ENCODE measurements at regions not wholly inside any gene's neighbourhood (a gene's known extent, or its start where the extent isn't known, plus 50 kb on each side); places are given as distances from the start of the nearest gene placed in this dataset.
A peak's percentile ranks its signal among the peaks of the same experiment; 100 is the strongest.

DNA sequence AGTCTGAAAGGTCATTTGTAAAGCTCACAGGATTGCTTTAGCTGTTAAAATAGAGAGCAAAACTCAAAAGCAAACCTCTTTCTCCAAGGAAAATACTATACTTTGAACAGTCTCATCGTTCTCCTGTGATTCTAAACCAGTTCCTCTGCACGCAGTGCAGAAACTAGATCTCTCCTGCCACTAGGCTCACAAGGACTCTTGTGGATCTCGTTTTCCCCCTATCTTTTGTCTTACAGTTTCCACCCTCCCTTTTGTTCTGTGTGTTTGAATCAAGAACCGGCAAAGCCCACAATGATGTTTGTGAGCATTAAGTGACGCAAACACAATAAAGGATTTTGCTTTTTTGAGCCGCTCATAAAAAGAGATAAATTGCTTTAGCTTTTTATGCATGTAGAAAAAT, 1103.5 kb upstream of the RBFOX1 start:
- DNase-seq = no peak

DNA sequence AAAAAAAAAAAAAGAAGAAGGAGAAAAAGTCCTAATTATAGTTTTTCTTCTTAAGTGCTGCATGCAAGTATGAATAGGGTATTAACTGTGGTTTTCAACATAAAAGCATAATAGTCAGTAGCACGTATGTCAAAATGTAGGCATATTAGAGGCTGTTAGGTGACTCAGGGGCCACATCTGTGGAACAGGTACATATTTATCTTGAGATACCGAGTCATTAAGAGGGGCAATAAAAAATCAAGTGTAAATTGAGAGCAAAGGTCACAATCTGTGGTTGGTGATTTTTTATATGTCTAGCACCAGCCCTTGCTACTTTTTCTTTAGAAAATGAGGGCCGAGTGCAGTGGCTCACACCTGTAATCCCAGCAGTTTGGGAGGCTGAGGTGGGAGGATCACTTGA, 1113.8 kb upstream of the RBFOX1 start:
- DNase-seq = no peak

DNA sequence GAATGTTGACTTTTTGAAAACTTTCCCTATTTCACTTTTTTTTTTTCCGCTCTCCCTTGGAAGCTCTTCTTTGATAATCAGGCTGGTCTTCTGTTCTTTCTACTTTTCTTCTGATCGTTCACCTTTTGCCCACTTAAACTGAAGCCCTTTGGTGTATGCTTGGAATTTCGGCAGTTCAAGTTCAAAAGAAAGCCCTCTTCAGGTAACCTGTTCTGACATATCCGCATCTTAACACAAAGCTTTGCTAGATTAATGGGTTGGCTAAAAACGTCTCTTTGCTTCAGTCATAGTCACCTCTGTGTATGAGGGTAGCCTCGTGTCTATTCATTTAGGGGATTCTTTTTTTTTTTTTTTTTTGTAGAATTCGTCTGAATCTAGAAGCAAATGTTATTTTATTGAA, 1115.8 kb upstream of the RBFOX1 start:
- DNase-seq = no peak

DNA sequence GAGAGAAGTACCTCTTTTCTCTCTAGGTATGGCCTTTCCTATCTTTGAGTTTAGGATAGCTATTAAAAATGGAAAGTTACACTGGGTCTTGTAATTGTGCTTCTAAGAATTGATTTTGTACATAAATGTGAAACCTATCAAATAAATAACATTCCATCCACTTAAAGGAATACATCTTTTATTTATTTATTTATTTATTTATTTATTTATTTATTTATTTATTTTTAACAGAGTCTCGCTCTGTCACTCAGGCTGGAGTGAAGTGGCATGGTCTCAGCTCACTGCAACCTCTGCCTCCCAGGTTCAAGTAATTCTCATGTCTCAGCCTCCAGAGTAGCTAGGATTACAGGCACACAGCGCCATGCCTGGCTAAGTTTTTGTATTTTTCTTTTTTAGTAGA, 1114.0 kb upstream of the EEF2KMT start:
- DNase-seq = no peak

DNA sequence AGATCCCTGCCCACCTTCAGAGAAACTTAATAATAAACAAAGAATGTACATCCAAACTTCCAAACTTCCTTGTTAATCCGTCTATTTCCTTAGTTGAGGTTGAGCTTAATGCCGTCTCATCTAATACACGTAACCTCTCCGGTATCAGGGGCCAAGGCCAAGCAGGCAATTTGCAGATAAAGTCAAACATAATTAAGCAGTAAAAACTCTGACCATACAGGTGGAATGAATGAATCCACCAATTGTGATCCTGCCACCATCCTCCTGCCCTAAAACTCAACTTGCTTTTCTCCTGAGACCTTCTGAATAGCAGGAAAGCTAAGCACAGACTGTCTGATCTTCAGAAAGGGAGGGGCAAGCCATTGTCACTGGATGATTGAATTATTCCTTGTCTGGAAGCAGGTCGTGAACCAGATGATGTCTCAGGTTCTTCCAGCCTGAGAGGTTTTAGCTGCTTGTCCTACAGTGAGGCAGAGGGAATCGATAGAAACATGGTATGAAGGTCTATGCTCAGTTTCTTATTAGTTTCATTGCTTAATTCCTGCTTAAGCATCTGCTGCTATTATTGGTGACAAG, 1111.8 kb upstream of the EEF2KMT start:
- DNase-seq = no peak

DNA sequence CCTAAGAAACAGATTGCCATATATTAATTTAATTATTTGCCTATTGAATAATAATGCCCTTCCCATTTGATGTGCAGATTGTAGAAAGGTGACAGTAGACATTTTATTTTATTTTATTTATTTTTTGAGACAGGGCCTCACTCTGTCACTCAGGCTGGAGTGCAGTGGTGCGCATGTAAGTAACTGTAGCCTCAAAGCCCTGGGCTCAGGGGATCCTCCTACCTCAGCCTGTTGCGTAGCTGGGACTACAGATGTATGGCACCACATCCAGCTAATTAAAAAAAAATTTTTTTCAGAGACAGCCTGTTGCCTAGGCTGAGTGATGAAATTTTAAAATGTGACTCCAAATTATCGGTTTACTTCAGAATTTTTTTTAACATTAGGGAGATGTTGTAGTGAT, 1110.0 kb upstream of the EEF2KMT start:
- DNase-seq = no peak

DNA sequence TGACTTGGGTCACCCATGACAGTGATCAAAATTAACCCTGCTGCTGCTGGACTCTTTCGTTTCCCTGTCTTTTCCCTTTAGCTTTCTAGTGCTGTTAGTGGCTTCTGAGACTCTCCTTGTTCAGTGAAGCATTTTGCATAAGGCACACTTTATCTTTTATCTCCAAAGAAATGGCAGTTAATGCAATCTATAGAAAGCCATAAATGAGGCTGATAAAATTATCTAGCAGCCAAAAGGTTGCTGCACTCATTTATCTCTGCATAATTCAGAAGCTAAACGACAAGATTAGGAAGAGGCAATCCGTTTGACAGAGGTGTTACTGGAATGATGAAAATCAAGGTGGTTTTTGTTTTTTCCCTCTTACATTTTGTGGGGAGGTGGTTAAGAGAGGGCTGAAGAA, 1109.5 kb upstream of the EEF2KMT start:
- no peak for DNase-seq

DNA sequence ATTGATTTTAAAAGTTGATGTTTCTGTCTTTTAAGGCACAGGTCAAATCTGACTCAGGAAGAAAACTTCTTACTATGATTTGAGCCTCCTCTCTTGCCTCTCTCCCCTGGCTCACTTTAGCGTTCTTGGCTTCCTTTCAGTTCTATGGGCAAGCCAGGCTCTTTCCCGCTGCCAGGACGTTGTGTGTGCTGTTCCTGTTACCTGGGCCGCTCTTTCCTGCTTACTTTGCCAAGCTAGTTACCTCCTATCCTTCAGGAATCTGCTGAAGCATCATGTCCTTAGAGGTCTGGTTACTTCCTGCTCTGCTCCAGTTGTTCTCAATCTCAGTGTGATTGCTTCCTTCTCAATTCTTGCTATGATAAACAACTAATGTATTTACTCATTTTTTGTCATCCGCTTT, 1108.5 kb upstream of the EEF2KMT start:
- no peak for DNase-seq

DNA sequence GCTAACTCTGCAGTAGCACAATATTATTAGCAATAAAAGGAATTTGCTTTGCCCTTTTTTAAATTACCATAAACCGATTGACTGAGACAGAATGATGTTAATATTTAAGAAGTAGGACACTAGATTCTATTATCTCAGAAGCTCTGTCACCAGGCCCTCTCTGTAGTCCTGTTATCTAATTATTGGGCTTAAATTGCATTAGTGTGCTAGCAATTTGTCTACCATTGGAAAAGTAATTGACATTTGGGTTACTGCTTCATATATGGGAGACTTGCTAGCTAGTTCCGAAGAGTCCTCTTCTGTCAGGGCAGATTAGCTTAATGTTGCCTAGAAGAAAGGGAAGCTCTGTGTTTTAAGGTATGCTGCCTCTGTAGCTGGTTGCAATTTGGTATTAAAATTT, 1107.3 kb upstream of the EEF2KMT start:
- DNase-seq = no peak

DNA sequence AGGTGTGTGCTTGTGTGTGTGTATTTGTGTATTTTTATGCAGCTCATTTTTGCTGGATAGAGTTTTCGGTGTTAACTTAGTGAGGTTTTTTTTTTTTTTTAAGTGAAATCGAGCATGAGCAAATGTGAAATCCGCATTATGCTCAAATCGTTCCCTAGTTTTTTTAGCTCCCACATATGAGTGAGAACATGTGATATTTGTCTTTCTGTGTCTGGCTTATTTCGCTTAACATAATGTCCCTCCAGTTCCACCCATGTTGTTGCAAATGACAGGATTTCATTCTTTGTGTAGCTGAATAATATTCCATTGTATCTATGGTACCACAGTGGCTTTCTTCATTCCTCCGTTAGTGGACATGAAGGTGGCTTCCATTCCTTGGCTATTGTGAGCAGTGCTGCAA, 1103.3 kb upstream of the EEF2KMT start:
- peak in 1 of 58 donors; percentile 6 for DNase-seq

DNA sequence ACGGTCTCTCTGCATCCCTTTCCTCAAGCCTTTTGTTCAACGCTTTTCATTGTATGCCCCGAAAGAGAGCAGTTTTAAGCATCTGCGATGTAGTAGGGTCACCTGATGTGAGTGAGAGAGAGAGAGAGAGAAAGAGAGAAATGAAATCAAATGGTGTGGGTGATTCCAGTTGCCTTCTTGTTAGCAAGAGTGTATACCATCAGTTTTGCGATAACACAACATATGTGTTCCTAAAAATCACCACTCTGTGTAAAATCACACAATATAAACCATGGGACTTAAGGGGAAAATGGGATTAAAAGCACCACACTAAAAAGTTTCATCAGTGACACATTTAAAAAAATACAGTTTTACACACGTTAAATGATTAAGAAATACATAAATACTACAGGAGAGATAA, 1102.7 kb upstream of the EEF2KMT start:
- DNase-seq = no peak

DNA sequence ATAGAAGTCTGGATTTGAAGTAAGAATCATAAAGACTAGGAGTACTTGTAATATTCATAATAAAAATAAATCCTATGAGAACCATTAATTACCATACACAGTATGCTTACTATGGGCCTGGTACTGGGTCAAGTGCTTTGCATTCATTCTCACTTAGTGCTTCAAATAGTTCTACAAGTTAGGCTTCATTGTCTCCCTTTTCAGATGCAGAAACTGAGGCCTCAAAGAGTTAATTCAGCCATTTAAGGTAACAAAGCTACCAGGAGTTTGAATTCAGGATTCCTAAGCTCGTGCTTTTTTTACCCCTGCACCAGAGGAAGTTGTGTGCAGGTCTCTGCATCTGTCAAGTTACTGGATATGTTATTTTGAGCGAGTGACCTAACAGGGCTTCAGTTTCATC, 1098.4 kb upstream of the EEF2KMT start:
- DNase-seq = no peak

DNA sequence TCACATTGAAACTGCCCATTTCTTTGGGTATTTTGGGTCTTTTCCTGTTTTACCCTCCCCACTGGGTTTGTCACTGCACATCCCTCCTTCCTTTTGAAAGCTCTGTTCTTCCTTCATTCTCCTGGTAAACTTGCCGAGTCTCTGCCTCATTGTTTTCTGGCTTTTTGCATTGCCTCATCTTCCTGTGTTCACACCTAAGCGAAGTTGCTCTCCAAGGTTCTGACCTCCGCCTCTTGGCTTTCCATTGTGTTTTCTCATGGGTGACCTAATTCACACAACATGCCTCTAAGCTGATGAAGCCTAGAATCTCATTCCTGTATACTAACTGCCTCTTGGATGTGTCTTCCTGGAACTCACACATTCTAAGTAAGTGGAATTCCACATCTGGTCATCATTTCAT, 1096.1 kb upstream of the EEF2KMT start:
- no peak for DNase-seq

DNA sequence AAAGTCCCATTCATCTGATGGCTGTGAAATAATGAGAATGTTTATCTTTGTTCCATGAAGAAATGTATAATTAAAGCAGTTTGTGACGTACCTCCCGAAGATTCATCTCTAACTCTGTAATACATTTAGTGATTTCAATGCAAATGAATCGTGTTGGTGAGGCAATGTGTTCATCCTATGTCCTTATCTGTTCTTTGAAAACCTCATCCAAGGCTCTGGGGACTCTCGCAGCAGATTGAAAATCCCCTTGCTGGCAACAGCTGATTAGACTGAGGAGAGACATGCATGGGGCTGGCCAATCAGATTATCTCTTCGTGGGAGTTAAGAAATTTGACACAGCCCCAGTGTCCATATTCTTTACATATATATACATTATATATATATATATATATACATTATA, 1095.4 kb upstream of the EEF2KMT start:
- no peak for DNase-seq

DNA sequence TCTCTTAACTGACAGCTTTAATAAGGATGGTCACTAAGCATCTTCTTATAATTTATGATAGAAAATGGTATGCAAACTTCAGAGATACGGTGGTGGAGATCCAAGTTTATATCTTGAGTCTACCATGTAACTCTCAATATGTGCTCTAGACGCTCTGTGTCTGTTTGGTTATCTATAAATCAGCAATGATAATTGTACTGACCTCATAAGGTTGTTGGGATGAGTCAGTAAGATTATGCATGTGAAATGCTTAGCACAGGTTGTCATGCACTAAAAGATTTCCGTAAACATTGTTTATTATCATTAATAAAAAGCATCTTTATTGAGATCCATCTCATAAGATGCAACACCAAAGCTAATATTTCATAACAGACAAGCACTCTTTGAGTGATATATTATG, 1094.9 kb upstream of the EEF2KMT start:
- DNase-seq = no peak

DNA sequence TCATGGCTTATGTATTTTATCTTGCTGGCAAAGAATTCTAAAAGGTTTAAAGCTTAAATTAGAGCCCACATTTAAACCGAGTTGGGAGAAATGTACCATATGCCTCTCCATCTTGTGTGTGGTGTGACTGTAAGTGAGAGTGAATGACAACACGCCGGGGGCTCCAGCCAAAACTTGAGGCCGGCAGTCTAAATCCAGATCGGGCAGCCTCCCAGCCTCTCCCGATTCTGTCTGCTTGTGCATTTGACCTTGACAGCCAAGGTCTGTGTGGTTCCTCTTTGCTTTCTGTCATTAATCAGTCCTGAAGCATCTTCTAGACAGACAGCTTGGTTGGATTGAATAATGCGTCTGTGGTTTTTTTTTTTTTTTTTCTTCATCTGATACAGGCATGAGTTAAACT, 1093.2 kb upstream of the EEF2KMT start:
- peak in 20 of 58 donors; percentile 0 to 15 (median 4) for DNase-seq

DNA sequence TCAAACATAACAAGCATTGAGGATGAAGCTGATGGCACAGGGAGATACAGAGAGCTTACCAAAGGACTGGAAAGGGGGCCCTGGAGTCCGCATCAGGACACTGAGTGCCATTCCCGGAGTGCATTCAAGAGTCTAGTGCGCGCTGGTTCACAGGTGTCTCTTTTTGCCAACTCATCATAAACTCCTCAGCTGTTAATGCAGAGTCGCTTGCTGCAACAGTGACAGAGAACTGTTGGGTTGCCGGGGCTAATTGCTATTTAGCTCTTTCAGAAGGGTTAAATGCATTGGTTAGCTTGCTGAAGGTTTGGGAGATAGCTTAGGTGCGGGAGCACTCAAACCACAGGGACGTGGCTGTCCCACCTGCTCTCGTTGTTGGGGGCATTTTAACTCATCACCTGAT, 1091.6 kb upstream of the EEF2KMT start:
- DNase-seq = peak in 2 of 58 donors; percentile 1

DNA sequence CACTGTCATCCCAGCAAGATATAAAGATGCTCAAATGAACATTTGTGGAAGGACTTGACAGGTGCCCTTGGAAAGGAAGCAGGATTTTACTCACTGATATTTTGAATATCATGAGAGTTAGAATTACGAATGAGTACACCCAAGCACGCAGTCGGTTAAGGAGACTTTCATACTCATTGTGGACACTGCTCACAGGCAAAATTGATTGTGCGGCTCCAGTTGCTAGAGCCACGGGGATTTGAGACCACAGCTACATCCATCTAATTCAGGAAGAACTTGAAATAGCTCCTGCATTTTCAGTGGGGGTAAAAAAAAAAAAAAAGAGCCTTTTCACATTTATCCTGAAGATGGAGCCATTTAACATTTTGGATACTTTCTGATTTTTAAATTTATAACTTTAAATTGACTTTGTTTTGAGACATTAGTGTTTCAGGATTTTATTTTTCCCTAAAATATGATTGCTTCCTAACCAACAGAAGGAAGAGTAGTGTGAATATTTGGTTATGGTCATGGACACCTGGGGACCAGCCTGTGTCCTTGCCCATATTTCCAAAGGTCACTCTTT, 1080.1 kb upstream of the EEF2KMT start:
- no peak for DNase-seq

DNA sequence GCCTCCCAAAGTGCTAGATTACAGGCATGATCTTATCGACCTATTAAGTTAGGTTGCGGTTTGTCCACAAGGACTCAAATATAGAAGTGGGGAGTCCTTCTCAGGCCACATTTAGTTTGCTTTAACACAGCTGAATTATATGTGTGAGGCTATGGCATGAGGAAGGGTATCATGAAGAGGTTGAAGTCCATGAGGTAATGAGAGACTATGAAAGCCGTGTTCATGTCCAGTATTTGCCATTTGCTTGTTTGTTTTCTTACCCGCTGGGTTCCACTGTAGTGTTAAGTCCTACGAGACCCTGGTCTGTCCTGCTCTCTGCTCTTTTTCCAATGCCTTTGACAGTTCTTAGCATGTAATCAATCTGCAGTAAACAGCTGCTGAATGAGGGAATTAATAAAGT, 1072.4 kb upstream of the EEF2KMT start:
- DNase-seq = no peak

DNA sequence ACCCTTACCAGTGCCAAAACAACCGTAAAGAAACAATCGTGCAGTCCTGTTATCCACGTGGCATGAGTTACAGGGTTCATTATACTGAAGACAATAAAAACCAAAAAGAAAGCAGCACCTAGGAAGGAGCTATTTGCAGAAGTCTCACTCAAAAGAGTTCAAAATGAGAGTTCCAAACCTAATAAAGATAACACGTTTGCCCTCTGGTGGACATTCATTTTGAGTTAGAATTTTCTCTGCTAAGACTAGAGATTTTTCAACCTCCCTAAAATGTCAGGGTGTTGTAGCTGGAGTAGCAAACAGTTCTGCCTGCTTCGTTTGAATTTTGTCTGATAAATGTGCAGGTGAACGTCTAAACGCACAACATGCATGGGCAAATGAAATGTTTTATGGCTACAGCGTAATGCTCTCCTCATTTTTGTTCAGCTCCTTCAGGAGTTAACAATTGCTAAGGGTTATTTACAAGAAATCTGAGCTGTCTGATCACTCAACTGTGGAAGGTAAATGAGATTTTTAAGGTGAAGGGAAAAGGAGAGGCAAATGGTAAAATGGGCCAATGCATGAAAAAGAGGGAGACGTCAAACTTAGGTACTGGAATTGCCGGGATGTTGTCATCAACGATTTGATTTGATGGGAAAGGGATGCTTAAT, 1067.9 kb upstream of the EEF2KMT start:
- no peak for DNase-seq

DNA sequence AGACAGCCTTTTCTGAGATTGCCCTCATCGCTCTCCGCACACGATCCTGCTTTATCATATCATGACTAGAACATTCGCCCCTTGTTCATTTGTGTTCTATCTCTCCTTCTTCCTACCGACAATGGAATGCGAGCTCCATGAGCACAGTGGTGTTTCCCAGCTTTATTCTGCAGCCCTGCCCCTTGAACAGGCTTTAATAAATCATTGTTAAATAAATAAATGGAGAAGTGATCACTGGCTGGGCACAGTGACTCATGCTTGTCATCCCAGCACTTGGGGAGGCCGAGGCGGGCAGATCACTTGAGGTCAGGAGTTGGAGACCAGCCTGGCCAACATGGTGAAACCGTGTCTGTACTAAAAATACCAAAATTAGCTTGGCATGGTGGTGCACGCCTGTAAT, 1063.3 kb upstream of the EEF2KMT start:
- DNase-seq = no peak

DNA sequence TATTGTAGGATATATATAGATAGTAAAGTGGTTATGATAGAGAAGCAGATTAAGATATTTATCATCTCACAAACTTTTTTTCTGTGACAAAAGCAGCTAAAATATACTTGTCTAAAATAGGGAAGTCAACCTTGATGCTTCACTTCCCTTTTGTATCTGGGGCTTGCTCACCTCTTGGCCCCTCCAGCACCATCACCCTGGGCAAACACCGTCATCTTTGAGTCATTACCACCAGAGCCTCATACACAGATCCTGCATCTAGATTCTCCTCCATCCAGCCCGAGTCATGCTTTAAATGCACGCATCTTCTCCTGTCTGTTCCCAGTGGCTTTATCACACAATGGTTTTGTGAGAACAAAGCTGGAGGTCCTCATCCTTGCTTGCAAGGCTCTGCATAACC, 1062.7 kb upstream of the EEF2KMT start:
- DNase-seq = no peak

DNA sequence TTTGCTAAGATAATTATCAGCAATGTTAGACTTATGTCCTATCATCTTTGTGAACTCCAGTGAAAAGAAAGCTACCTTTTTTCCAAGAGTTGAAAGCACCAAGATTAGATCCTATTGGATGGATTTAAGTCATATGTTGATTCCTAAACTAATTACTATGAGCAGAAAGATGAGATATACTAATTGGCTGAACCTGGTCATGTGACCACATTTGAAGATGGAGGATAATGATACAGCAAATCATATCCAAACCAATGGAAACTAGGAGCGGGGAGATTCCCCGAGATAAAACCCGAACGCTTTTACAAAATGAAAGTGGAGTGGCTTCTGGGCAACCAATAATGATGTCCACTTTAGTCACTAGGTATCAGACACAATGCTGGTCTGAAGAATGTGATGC, 1060.2 kb upstream of the EEF2KMT start:
- DNase-seq = no peak

DNA sequence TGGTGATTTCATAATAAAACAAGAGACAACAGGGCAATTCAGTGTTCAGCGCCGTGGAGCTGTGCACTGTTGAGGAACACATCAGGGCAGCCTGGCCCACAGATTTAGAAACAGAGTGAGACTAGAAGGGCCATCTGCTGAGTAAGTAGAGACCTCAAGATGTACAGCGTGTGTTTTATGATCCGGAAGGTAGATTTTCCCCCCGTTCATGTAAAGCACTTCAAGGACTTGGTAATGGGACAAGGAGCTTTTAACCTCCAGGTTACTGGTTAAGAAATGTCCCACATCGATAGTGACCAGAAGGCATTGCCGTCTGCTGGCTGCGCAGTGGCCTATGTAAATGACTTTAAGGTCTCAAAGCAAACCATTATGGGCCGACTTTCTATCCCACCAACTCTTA, 1057.7 kb upstream of the EEF2KMT start:
- no peak for DNase-seq

Measured in anterior cingulate cortex (tissue), 58 donors.